CD4-positive, alpha-beta T cell treated with Interferon gamma for 1 hour (primary cell): ENCODE measurements at regions not wholly inside any gene's neighbourhood (a gene's known extent, or its start where the extent isn't known, plus 50 kb on each side); places are given as distances from the start of the nearest gene placed in this dataset.
"Not testable (repeated sequence)": the region's sequence is repeated elsewhere in the genome, so short reads cannot be mapped to it uniquely, and the experiment has no call there.

ENCODE experiments used
- DNase-seq: peaks from one replicate; pipeline ENCODE4 v3.0.0-alpha.2; 2020

GRCh38 chr1:10914056-10914455 lies 98.4 kb upstream of the TARDBP start:
- DNase-seq: no peak

- DNase-seq: no peak
Observed at GRCh38 chr1:10915594-10915993, 96.9 kb upstream of the TARDBP start.

GRCh38 chr1:10916311-10916710 lies 96.1 kb upstream of the TARDBP start:
- DNase-seq: no peak

GRCh38 chr1:10916991-10917390 lies 95.5 kb upstream of the TARDBP start:
- DNase-seq: no peak

- peak; percentile 18 for DNase-seq
Observed at GRCh38 chr1:10917513-10918454, 94.7 kb upstream of the TARDBP start.

- no peak for DNase-seq
Observed at GRCh38 chr1:10918531-10918930, 93.9 kb upstream of the TARDBP start.

GRCh38 chr1:10920063-10920626 lies 92.3 kb upstream of the TARDBP start:
- no peak for DNase-seq

- not testable (repeated sequence) for DNase-seq
Observed at GRCh38 chr1:10922315-10923060, 90.0 kb upstream of the TARDBP start.

- no peak for DNase-seq
Observed at GRCh38 chr1:10924030-10924429, 88.4 kb upstream of the TARDBP start.

GRCh38 chr1:10928654-10929053 lies 83.8 kb upstream of the TARDBP start:
- DNase-seq: no peak

GRCh38 chr1:10932088-10932487 lies 80.4 kb upstream of the TARDBP start:
- peak; percentile 8 for DNase-seq

GRCh38 chr1:10934150-10934818 lies 78.2 kb upstream of the TARDBP start:
- no peak for DNase-seq

- DNase-seq: no peak
Observed at GRCh38 chr1:10935246-10935645, 77.2 kb upstream of the TARDBP start.

- DNase-seq: no peak
Observed at GRCh38 chr1:10935724-10936123, 76.7 kb upstream of the TARDBP start.

- DNase-seq: no peak
Observed at GRCh38 chr1:10936998-10937901, 75.2 kb upstream of the TARDBP start.

- DNase-seq: no peak
Observed at GRCh38 chr1:10938741-10939417, 73.6 kb upstream of the TARDBP start.

- no peak for DNase-seq
Observed at GRCh38 chr1:10939654-10940450, 72.6 kb upstream of the TARDBP start.

GRCh38 chr1:10940451-10940804 lies 72.0 kb upstream of the TARDBP start:
- no peak for DNase-seq

- no peak for DNase-seq
Observed at GRCh38 chr1:10940838-10941237, 71.6 kb upstream of the TARDBP start.

GRCh38 chr1:10941891-10942541 lies 70.4 kb upstream of the TARDBP start:
- DNase-seq: peak; percentile 36
